CD1c-positive myeloid dendritic cell (primary cell): ENCODE measurements at regions not wholly inside any gene's neighbourhood (a gene's known extent, or its start where the extent isn't known, plus 50 kb on each side); places are given as distances from the start of the nearest gene placed in this dataset.

Experiments
- DNase-seq: peaks from one replicate; pipeline ENCODE4 v3.0.0-alpha.2; 2016; ENCODE audit errors: extremely low spot score

- DNase-seq: no peak
Observed at GRCh38 chr13:44172281-44172810, 201.3 kb upstream of the SERP2 start.

- DNase-seq: no peak
Observed at GRCh38 chr13:44174769-44175425, 198.7 kb upstream of the SERP2 start.

GRCh38 chr13:44176173-44176572 is 197.5 kb upstream of the SERP2 start:
- DNase-seq: no peak

- DNase-seq: no peak
Observed at GRCh38 chr13:44180876-44181536, 192.6 kb upstream of the SERP2 start.

- no peak for DNase-seq
Observed at GRCh38 chr13:44181931-44182330, 191.7 kb upstream of the SERP2 start.

GRCh38 chr13:44184740-44185139 is 188.9 kb upstream of the SERP2 start:
- DNase-seq: no peak

GRCh38 chr13:44188257-44188656 is 185.4 kb upstream of the SERP2 start:
- DNase-seq: no peak

- DNase-seq: no peak
Observed at GRCh38 chr13:44189085-44189484, 184.5 kb upstream of the SERP2 start.

- DNase-seq: no peak
Observed at GRCh38 chr13:44191103-44191502, 182.5 kb upstream of the SERP2 start.

GRCh38 chr13:44191504-44192171 is 182.0 kb upstream of the SERP2 start:
- peak; percentile 66 for DNase-seq

- no peak for DNase-seq
Observed at GRCh38 chr13:44193731-44194130, 179.9 kb upstream of the SERP2 start.

- no peak for DNase-seq
Observed at GRCh38 chr13:44195245-44195644, 178.4 kb upstream of the SERP2 start.

- no peak for DNase-seq
Observed at GRCh38 chr13:44196196-44196751, 177.3 kb upstream of the SERP2 start.

- DNase-seq: no peak
Observed at GRCh38 chr13:44197791-44198770, 175.5 kb upstream of the SERP2 start.

GRCh38 chr13:44198826-44199225 is 174.8 kb upstream of the SERP2 start:
- no peak for DNase-seq

- no peak for DNase-seq
Observed at GRCh38 chr13:44199627-44200207, 173.9 kb upstream of the SERP2 start.

GRCh38 chr13:44206434-44206833 is 167.2 kb upstream of the SERP2 start:
- DNase-seq: peak; percentile 51

- DNase-seq: no peak
Observed at GRCh38 chr13:44207476-44207875, 166.1 kb upstream of the SERP2 start.

GRCh38 chr13:44210525-44210924 is 163.1 kb upstream of the SERP2 start:
- no peak for DNase-seq

- no peak for DNase-seq
Observed at GRCh38 chr13:44211286-44211685, 162.3 kb upstream of the SERP2 start.
